Esophagus squamous epithelium (tissue), 4 donors: ENCODE measurements at regions not wholly inside any gene's neighbourhood (a gene's known extent, or its start where the extent isn't known, plus 50 kb on each side); places are given as distances from the start of the nearest gene placed in this dataset.

Source experiments
- POLR2A ChIP-seq, 4 donors: fragments of 450-650 bp; IDR thresholded peaks; one replicate each; pipeline ENCODE4 v1.6.1; 2017; ENCODE audit warnings: antibody characterized with exemption in 4 of 4, mild to moderate bottlenecking in 4 of 4, moderate library complexity in 3 of 4
- TF ChIP-seq, protein P1 (sequence below), 6 experiments: fragments of 450-650 bp in 4 of 6; fragments of 200-600 bp in 2 of 6; sonication (generic) in 2 of 6; IDR thresholded peaks; one replicate each; pipeline ENCODE4 v1.5.1; 2016 to 2019; ENCODE audit warnings: antibody characterized with exemption in 6 of 6, mild to moderate bottlenecking in 4 of 6, moderate library complexity in 4 of 6

DNA sequence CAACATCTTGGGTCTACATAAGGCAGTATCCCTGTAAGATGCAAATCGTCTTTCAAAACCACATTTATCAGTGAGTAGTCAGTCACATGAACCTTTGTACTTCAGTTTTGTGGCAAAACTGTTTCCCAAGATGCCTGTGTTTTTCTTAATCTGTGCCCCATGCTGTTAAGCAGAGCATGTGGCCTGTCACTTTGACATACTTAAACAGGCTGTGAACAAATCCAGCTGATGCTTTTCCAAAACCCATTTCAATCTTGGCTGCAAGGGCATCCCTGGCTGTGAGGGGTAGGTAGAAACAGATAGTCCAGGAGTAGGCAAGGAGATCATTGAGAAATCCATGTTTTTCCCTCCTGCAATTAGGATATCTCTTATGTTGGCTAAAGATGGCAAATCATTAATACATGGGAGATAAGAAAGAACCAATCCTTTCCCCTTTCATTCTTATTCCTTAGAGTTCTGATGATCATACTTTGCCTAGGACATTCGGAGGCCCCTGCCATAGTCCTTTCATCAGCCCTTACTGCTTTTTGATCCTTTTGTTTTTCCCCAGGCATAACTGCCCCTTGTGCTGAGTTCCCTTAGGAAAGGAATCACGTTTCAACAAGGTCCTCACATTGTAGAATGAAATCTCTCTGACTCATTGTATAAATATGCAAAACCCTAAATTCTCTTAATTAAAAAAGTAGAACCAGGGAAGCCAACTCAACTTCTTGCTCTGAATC is 121.1 kb upstream of the EEA1 start:
- TF ChIP-seq, protein P1, sequence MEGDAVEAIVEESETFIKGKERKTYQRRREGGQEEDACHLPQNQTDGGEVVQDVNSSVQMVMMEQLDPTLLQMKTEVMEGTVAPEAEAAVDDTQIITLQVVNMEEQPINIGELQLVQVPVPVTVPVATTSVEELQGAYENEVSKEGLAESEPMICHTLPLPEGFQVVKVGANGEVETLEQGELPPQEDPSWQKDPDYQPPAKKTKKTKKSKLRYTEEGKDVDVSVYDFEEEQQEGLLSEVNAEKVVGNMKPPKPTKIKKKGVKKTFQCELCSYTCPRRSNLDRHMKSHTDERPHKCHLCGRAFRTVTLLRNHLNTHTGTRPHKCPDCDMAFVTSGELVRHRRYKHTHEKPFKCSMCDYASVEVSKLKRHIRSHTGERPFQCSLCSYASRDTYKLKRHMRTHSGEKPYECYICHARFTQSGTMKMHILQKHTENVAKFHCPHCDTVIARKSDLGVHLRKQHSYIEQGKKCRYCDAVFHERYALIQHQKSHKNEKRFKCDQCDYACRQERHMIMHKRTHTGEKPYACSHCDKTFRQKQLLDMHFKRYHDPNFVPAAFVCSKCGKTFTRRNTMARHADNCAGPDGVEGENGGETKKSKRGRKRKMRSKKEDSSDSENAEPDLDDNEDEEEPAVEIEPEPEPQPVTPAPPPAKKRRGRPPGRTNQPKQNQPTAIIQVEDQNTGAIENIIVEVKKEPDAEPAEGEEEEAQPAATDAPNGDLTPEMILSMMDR (IDR thresholded peaks at IDR 0.05): no peak
- no peak for TF ChIP-seq POLR2A (IDR thresholded peaks at IDR 0.05)
